H9 (cell line): ENCODE measurements at regions not wholly inside any gene's neighbourhood (a gene's known extent, or its start where the extent isn't known, plus 50 kb on each side); places are given as distances from the start of the nearest gene placed in this dataset.

ENCODE experiments used
- DNase-seq: peaks from one replicate; pipeline ENCODE4 v3.0.0-alpha.2; 2017
- H2AFZ ChIP-seq: one replicate; pipeline ENCODE4 v1.6.1; 2013; ENCODE audit warnings: mild to moderate bottlenecking, low read length, control low read depth, moderate library complexity
- H2AK5ac ChIP-seq: 2 replicates; pipeline ENCODE4 v1.6.1; 2013; ENCODE audit warnings: low read length, control low read depth, mixed read lengths; ENCODE audit not compliant: insufficient read length
- H2BK120ac ChIP-seq: one replicate; pipeline ENCODE4 v1.6.1; 2013; ENCODE audit warnings: low read depth, mild to moderate bottlenecking, low read length, control low read depth, inconsistent platforms; ENCODE audit not compliant: poor library complexity, severe bottlenecking
- H2BK12ac ChIP-seq: 2 replicates; pipeline ENCODE4 v1.6.1; 2013; ENCODE audit warnings: low read length, control low read depth, mixed read lengths, low read depth; ENCODE audit not compliant: insufficient read length
- H2BK15ac ChIP-seq: 2 replicates; pipeline ENCODE4 v1.6.1; 2013; ENCODE audit warnings: low read depth, low read length, control low read depth
- H2BK20ac ChIP-seq: one replicate; pipeline ENCODE4 v1.6.1; 2013; ENCODE audit warnings: low read depth, mild to moderate bottlenecking, low read length, control low read depth, inconsistent platforms; ENCODE audit not compliant: poor library complexity, severe bottlenecking
- H2BK5ac ChIP-seq: 2 replicates; pipeline ENCODE4 v1.6.1; 2013; ENCODE audit warnings: low read length, control low read depth, mixed read lengths; ENCODE audit not compliant: insufficient read length
- H3K14ac ChIP-seq: 2 replicates; pipeline ENCODE4 v1.6.1; 2013; ENCODE audit warnings: low read length, control low read depth; ENCODE audit not compliant: insufficient read depth
- H3K18ac ChIP-seq: 2 replicates; pipeline ENCODE4 v1.6.1; 2013; ENCODE audit warnings: low read depth, mild to moderate bottlenecking, mixed read lengths, low read length, control low read depth; ENCODE audit not compliant: insufficient read length
- H3K23ac ChIP-seq: 2 replicates; pipeline ENCODE4 v1.6.1; 2013; ENCODE audit warnings: low read length, control low read depth, mixed read lengths, low read depth; ENCODE audit not compliant: insufficient read length
- H3K23me2 ChIP-seq: 2 replicates; pipeline ENCODE4 v1.6.1; 2013; ENCODE audit warnings: low read depth, mild to moderate bottlenecking, mixed read lengths, low read length, control low read depth; ENCODE audit not compliant: insufficient read length, poor library complexity, severe bottlenecking
- H3K27ac ChIP-seq: 2 replicates; pipeline ENCODE4 v1.5.1; 2013; ENCODE audit warnings: low read length, control low read depth, mixed read lengths, low read depth; ENCODE audit not compliant: insufficient read length
- H3K27me3 ChIP-seq: 2 replicates; pipeline ENCODE4 v1.6.1; 2013; ENCODE audit warnings: low read length, control low read depth, inconsistent platforms; ENCODE audit not compliant: insufficient read depth
- H3K4ac ChIP-seq: 2 replicates; pipeline ENCODE4 v1.6.1; 2013; ENCODE audit warnings: low read depth, mild to moderate bottlenecking, control low read depth, inconsistent platforms, low read length, moderate library complexity
- H3K4me1 ChIP-seq: 2 replicates; pipeline ENCODE4 v1.6.1; 2013; ENCODE audit warnings: low read length, control low read depth, inconsistent platforms; ENCODE audit not compliant: insufficient read depth
- H3K4me2 ChIP-seq: 2 replicates; pipeline ENCODE4 v1.6.1; 2013; ENCODE audit warnings: low read length, control low read depth, mixed read lengths; ENCODE audit not compliant: insufficient read length, insufficient read depth
- H3K56ac ChIP-seq: 2 replicates; pipeline ENCODE4 v1.6.1; 2013; ENCODE audit warnings: low read depth, mild to moderate bottlenecking, mixed read lengths, low read length, control low read depth; ENCODE audit not compliant: insufficient read length
- H3K79me1 ChIP-seq: 2 replicates; pipeline ENCODE4 v1.6.1; 2013; ENCODE audit warnings: low read depth, mild to moderate bottlenecking, moderate library complexity, low read length, control low read depth, inconsistent platforms; ENCODE audit not compliant: insufficient read depth, poor library complexity, severe bottlenecking
- H3K79me2 ChIP-seq: 2 replicates; pipeline ENCODE4 v1.6.1; 2013; ENCODE audit warnings: low read length, control low read depth, inconsistent platforms; ENCODE audit not compliant: insufficient read depth
- H3K9ac ChIP-seq: 2 replicates; pipeline ENCODE4 v1.6.1; 2013; ENCODE audit warnings: low read length, control low read depth, mixed read lengths; ENCODE audit not compliant: insufficient read length; ENCODE audit errors: extremely low read depth
- H3K9me3 ChIP-seq: one replicate; pipeline ENCODE4 v1.6.1; 2013; ENCODE audit warnings: low read depth, low read length, inconsistent platforms; ENCODE audit not compliant: control insufficient read depth
- H3T11ph ChIP-seq: one replicate; pipeline ENCODE4 v1.6.1; 2013; ENCODE audit warnings: mild to moderate bottlenecking, low read length, control low read depth, inconsistent platforms
- H4K20me1 ChIP-seq: one replicate; pipeline ENCODE4 v1.6.1; 2013; ENCODE audit not compliant: control insufficient read depth, insufficient read length, insufficient read depth
- H4K5ac ChIP-seq: 2 replicates; pipeline ENCODE4 v1.6.1; 2013; ENCODE audit warnings: low read depth, mild to moderate bottlenecking, mixed read lengths, low read length, control low read depth; ENCODE audit not compliant: insufficient read length
- H4K8ac ChIP-seq: replicated peaks from 2 replicates; pipeline ENCODE4 v1.6.1; 2013; ENCODE audit warnings: low read length, control low read depth, mixed read lengths, low read depth; ENCODE audit not compliant: insufficient read length
- H4K91ac ChIP-seq: 2 replicates; pipeline ENCODE4 v1.6.1; 2013; ENCODE audit warnings: low read depth, mild to moderate bottlenecking, moderate library complexity, mixed read lengths, low read length, control low read depth; ENCODE audit not compliant: insufficient read length
- H3K27ac Mint-ChIP-seq, 3 experiments: 2 replicates in 2 of 3; 3 replicates in 1 of 3; pipeline ENCODE4 v1.8.0; 2020 to 2021; ENCODE audit warnings: mixed read lengths in 3 of 3, mild to moderate bottlenecking in 1 of 3, moderate library complexity in 1 of 3
- H3K27me3 Mint-ChIP-seq: 2 replicates; pipeline ENCODE4 v1.8.0; 2021; ENCODE audit warnings: low read depth, mild to moderate bottlenecking, moderate library complexity, mixed read lengths
- H3K36me3 Mint-ChIP-seq, 3 experiments: 2 replicates in 2 of 3; 3 replicates in 1 of 3; pipeline ENCODE4 v1.8.0; 2020 to 2021; ENCODE audit warnings: low read depth in 3 of 3, mixed read lengths in 3 of 3; ENCODE audit not compliant: insufficient read depth in 1 of 3
- H3K4me1 Mint-ChIP-seq, 2 experiments: 2 replicates each; pipeline ENCODE4 v1.8.0; 2020; ENCODE audit warnings: mixed read lengths in 2 of 2
- H3K4me3 Mint-ChIP-seq, 2 experiments: 2 replicates in 1 of 2; 3 replicates in 1 of 2; pipeline ENCODE4 v1.8.0; 2020 to 2021; ENCODE audit warnings: mild to moderate bottlenecking in 2 of 2, mixed read lengths in 2 of 2, moderate library complexity in 1 of 2
- H3K9me3 Mint-ChIP-seq, 2 experiments: 2 replicates in 1 of 2; 3 replicates in 1 of 2; pipeline ENCODE4 v1.8.0; 2020; ENCODE audit warnings: mild to moderate bottlenecking in 2 of 2, mixed read lengths in 2 of 2, moderate library complexity in 1 of 2
- CTCF ChIP-seq: fragments of 200-600 bp; sonication (generic); conservative IDR thresholded peaks from 3 replicates; pipeline ENCODE4 v1.8.0; 2021; ENCODE audit warnings: antibody characterized with exemption, mild to moderate bottlenecking
- WGBS: extraction: QIAGEN DNeasy Blood & Tissue Kit; methylation state at CpG from one replicate; pipeline ENCODE4 v1.1.7; 2013; ENCODE audit warnings: missing lambda C conversion rate, low lambda C conversion rate, mixed read lengths; ENCODE audit not compliant: insufficient read length; ENCODE audit errors: extremely low coverage; 5-methylcytosine and 5-hydroxymethylcytosine counted together

GRCh38 chr14:82963756-82964155 is 1430.1 kb upstream of the SEL1L start:
- Histone ChIP-seq H3K9me3 (no peaks in the 10 kb centered on the region), H2AFZ (no peak overlapping the region), H2BK5ac (no peak overlapping the region), H2BK120ac (no peak overlapping the region), H3K23me2 (no peaks in the 10 kb centered on the region), H3K14ac (no peak overlapping the region), H4K91ac (no peak overlapping the region), H3K79me1 (no peaks in the 10 kb centered on the region), H2AK5ac (no peak overlapping the region), H2BK20ac (no peak overlapping the region), H3K79me2 (no peaks in the 10 kb centered on the region), H3K18ac (no peak overlapping the region), H3K23ac (no peak overlapping the region), H3K56ac (no peak overlapping the region), H3K27ac (no peak overlapping the region), H3K4me1 (no peaks in the 10 kb centered on the region), H3K9ac (no peak overlapping the region), H3K4me2 (no peak overlapping the region), H4K8ac (no peak overlapping the region), H4K20me1 (no peaks in the 10 kb centered on the region), H3T11ph (no peak overlapping the region), H3K4ac (no peak overlapping the region), H3K27me3 (no peaks in the 10 kb centered on the region), H2BK15ac (no peak overlapping the region), H2BK12ac (no peak overlapping the region), H4K5ac (no peak overlapping the region)
- Mint-ChIP-seq H3K4me3 (no peak overlapping the region), H3K9me3 (no peaks in the 10 kb centered on the region), H3K4me1 (no peaks in the 10 kb centered on the region), H3K36me3 (no peaks in the 10 kb centered on the region; a peak in 1 of 7 replicates), H3K27me3 (no peaks in the 10 kb centered on the region), H3K27ac (no peak overlapping the region)
- WGBS: no CpG with 5 or more reads among the region's 2 CpGs
- DNase-seq: no peak
- no peak for TF ChIP-seq CTCF
